22Rv1 (cell line): ENCODE measurements at regions not wholly inside any gene's neighbourhood (a gene's known extent, or its start where the extent isn't known, plus 50 kb on each side); places are given as distances from the start of the nearest gene placed in this dataset.

Experiments
- ZFX ChIP-seq: fragments of 450-650 bp; IDR thresholded peaks from 2 replicates; pipeline ENCODE4 v1.6.1; 2017; ENCODE audit warnings: antibody characterized with exemption, borderline replicate concordance
- TF ChIP-seq, protein P1 (sequence below): fragments of 450-650 bp; IDR thresholded peaks from 2 replicates; pipeline ENCODE4 v1.5.1; 2017; ENCODE audit warnings: mild to moderate bottlenecking

GRCh38 chr11:129302386-129303101, 73.1 kb upstream of the BARX2 start:
- TF ChIP-seq, protein P1, sequence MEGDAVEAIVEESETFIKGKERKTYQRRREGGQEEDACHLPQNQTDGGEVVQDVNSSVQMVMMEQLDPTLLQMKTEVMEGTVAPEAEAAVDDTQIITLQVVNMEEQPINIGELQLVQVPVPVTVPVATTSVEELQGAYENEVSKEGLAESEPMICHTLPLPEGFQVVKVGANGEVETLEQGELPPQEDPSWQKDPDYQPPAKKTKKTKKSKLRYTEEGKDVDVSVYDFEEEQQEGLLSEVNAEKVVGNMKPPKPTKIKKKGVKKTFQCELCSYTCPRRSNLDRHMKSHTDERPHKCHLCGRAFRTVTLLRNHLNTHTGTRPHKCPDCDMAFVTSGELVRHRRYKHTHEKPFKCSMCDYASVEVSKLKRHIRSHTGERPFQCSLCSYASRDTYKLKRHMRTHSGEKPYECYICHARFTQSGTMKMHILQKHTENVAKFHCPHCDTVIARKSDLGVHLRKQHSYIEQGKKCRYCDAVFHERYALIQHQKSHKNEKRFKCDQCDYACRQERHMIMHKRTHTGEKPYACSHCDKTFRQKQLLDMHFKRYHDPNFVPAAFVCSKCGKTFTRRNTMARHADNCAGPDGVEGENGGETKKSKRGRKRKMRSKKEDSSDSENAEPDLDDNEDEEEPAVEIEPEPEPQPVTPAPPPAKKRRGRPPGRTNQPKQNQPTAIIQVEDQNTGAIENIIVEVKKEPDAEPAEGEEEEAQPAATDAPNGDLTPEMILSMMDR, result no peak
- TF ChIP-seq ZFX, result no peak
